RCC 7860 (cell line): ENCODE measurements at regions not wholly inside any gene's neighbourhood (a gene's known extent, or its start where the extent isn't known, plus 50 kb on each side); places are given as distances from the start of the nearest gene placed in this dataset.
A peak's percentile ranks its signal among the peaks of the same experiment; 100 is the strongest.
"Not testable (repeated sequence)": the region's sequence is repeated elsewhere in the genome, so short reads cannot be mapped to it uniquely, and the experiment has no call there.

Source experiments
- DNase-seq: peaks from one replicate; pipeline ENCODE4 v3.0.0-alpha.2; 2015; ENCODE audit warnings: low spot score
- FAIRE-seq: peaks from 2 replicates; lab custom pipeline; 2012; peaks lifted over from hg19 to GRCh38; lab: Jason Lieb, UNC

- FAIRE-seq (no peak), DNase-seq (no peak)
These were observed 203.3 kb upstream of the SPOPL start for GRCh38 chr2:138298120-138298814.

GRCh38 chr2:138298900-138299299 is 202.7 kb upstream of the SPOPL start:
- DNase-seq (no peak), FAIRE-seq (no peak)

GRCh38 chr2:138306626-138307025 is 194.9 kb upstream of the SPOPL start:
- DNase-seq = no peak
- no peak for FAIRE-seq

GRCh38 chr2:138307099-138307498 is 194.5 kb upstream of the SPOPL start:
- FAIRE-seq = no peak
- DNase-seq = no peak

GRCh38 chr2:138309760-138310159 is 191.8 kb upstream of the SPOPL start:
- DNase-seq (no peak), FAIRE-seq (no peak)

GRCh38 chr2:138312061-138312460 is 189.5 kb upstream of the SPOPL start:
- DNase-seq = no peak
- no peak for FAIRE-seq

- not testable (repeated sequence) for FAIRE-seq, DNase-seq
These were observed 186.0 kb upstream of the SPOPL start for GRCh38 chr2:138315619-138316018.

GRCh38 chr2:138319616-138320015 is 182.0 kb upstream of the SPOPL start:
- FAIRE-seq (no peak), DNase-seq (no peak)

- no peak for DNase-seq
- FAIRE-seq = no peak
These were observed 180.1 kb upstream of the SPOPL start for GRCh38 chr2:138321458-138321857.

GRCh38 chr2:138323382-138324067 is 178.0 kb upstream of the SPOPL start:
- FAIRE-seq = no peak
- no peak for DNase-seq

- no peak for DNase-seq
- no peak for FAIRE-seq
These were observed 177.3 kb upstream of the SPOPL start for GRCh38 chr2:138324068-138324771.

- FAIRE-seq = no peak
These were observed 173.6 kb upstream of the SPOPL start for GRCh38 chr2:138327967-138328366.

GRCh38 chr2:138329162-138329561 is 172.4 kb upstream of the SPOPL start:
- no peak for DNase-seq
- FAIRE-seq = no peak

More at GRCh38 chr2:138327967-138328366, 173.6 kb upstream of the SPOPL start:
- no peak for DNase-seq

GRCh38 chr2:138329591-138329990 is 172.0 kb upstream of the SPOPL start:
- peak; percentile 17 for FAIRE-seq
- DNase-seq = no peak

- no peak for FAIRE-seq
- no peak for DNase-seq
These were observed 168.4 kb upstream of the SPOPL start for GRCh38 chr2:138333121-138333520.

GRCh38 chr2:138333677-138334076 is 167.9 kb upstream of the SPOPL start:
- FAIRE-seq (no peak), DNase-seq (no peak)

- FAIRE-seq = no peak
- DNase-seq = no peak
These were observed 167.2 kb upstream of the SPOPL start for GRCh38 chr2:138334323-138334722.

- FAIRE-seq (no peak), DNase-seq (no peak)
These were observed 166.5 kb upstream of the SPOPL start for GRCh38 chr2:138335036-138335435.

- FAIRE-seq (no peak), DNase-seq (no peak)
These were observed 165.4 kb upstream of the SPOPL start for GRCh38 chr2:138336146-138336545.

GRCh38 chr2:138355244-138355643 is 146.3 kb upstream of the SPOPL start:
- no peak for FAIRE-seq
- DNase-seq = no peak

- FAIRE-seq = no peak
These were observed 145.4 kb upstream of the SPOPL start for GRCh38 chr2:138356178-138356577.

GRCh38 chr2:138359532-138359931 is 142.0 kb upstream of the SPOPL start:
- FAIRE-seq (no peak), DNase-seq (no peak)

More at GRCh38 chr2:138356178-138356577, 145.4 kb upstream of the SPOPL start:
- DNase-seq = no peak
